ENCODE measurements at regions not wholly inside any gene's neighbourhood (a gene's known extent, or its start where the extent isn't known, plus 50 kb on each side); places are given as distances from the start of the nearest gene placed in this dataset.

- no peak for DNase-seq (ENCODE audit: low read depth)
Observed at GRCh38 chr7:45358287-45358686, 200.7 kb downstream of the RAMP3 start.

- no peak for DNase-seq (ENCODE audit: low read depth)
Observed at GRCh38 chr7:45359250-45359649, 201.7 kb downstream of the RAMP3 start.

GRCh38 chr7:45359776-45360175, 202.2 kb downstream of the RAMP3 start:
- no peak for DNase-seq (ENCODE audit: low read depth)

DNA sequence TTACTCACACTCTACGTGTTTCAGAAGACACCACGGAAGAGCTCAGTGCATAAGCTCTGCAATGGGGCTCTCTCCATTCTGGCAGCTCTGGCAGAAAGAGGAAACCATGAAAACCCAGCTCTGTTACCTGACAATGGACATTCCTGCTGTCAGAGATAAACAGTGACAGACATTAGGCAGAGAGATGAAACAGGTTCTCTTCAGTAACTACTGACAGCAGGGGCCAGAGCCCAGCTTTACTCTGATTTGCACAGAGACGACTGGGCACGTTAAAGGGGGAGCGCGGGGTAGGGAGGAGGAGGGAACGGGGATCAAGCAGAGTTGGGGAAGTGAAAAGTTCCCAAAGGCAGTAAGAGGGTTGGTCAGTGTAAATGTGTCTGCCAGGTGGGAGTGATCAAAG, 206.1 kb downstream of the RAMP3 start:
- DNase-seq (ENCODE audit: low read depth), result no peak

- DNase-seq (ENCODE audit: low read depth), result no peak
Observed at GRCh38 chr7:45365341-45365740, 207.8 kb downstream of the RAMP3 start.

- DNase-seq (ENCODE audit: low read depth), result no peak
Observed at GRCh38 chr7:45366475-45366874, 207.7 kb upstream of the ADCY1 start.

GRCh38 chr7:45367026-45367425, 207.1 kb upstream of the ADCY1 start:
- DNase-seq (ENCODE audit: low read depth), result no peak

DNA sequence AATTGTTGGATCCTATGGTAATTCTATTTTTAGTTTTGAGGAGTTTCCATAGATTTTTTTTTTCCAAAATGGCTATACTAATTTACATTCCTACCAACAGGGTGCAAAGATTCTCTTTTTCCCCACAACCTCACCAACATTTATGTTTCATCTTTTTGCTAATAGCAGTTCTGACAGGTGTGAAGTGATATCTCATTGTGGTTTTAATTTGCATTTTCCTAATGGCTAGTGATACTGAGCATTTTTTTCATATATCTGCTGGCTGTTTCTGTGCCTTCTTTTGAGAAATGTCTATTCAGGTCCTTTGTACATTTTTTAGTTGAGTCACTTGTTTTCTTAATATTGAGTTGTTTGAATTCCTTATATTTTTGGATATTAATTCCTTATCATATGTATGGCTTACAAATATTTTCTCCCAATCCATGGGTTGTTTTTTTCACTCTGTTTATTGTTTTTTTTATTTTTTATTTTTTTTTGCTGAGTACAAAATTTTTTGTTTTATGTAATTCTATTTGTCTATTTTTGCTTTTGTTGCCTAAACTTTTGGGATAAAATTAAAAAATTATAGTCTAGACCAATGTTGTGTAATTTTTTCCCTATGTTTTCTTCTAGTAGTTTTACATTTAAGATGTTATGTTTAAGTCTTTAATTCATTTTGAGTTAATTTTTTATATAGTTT, 205.9 kb upstream of the ADCY1 start:
- DNase-seq (ENCODE audit: low read depth), result no peak

DNA sequence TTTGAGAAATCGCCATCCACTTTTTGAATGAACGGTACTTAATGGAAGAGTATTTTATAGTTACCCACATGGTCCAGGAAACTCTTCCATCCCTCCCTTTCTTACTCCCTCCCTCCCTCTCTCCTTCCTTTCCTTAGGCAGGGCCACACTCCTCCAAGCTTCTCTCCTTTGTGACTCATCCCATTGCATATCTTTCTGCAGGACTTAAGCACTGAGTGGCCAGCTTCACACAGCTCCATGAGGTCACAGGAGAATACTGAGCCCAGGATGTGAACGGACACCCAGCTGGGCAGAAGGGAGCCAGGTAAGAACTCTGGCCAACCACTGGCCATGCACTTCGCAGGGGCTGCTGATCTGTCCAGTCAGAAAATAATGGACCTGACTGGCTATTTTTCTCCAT, 189.7 kb upstream of the ADCY1 start:
- no peak for DNase-seq (ENCODE audit: low read depth)

GRCh38 chr7:45387837-45388236, 186.3 kb upstream of the ADCY1 start:
- DNase-seq (ENCODE audit: low read depth), result no peak

- DNase-seq (ENCODE audit: low read depth), result no peak
Observed at GRCh38 chr7:45389073-45389872, 184.9 kb upstream of the ADCY1 start.

GRCh38 chr7:45390180-45390579, 184.0 kb upstream of the ADCY1 start:
- DNase-seq (ENCODE audit: low read depth), result no peak

DNA sequence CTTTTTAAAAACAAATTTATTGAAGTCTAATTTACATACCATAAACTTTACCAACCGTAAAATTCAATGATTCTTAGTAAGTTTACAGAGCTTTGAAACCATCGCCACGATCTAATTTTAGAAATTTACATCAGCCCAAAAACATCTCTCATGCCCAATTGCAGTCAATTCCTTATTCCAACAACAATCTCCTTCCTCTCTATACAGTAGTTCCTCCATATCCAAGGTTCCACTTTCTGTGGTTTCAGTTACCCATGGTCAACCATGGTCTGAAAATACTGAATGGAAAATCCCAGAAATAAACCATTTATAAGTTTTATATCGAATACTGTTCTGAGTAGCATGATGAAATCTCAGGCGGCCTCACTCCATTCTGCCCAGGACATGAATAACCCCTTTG, 183.4 kb upstream of the ADCY1 start:
- no peak for DNase-seq (ENCODE audit: low read depth)

GRCh38 chr7:45391618-45392451, 182.3 kb upstream of the ADCY1 start:
- no peak for DNase-seq (ENCODE audit: low read depth)

- DNase-seq (ENCODE audit: low read depth), result no peak
Observed at GRCh38 chr7:45394117-45394708, 180.0 kb upstream of the ADCY1 start.

DNA sequence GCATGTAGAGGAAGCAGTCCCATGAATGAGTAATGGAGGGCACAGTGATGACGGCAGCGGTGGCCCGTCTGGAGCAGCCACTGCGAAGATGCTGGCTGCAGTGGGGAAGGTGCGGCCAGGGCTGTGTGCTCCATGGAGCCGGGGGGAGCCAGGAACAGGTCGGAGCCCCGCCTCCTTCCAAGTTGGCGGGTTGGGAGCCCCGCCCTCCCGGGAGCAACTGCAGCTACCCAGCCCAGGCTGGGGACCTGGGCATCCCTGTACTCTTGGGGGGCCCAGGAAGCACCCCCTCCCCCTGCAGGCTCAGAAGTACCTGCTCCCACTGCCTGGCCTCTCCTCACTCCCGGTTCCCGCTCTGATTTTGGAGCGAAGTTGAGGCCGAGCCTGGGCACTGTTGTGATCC, 175.1 kb upstream of the ADCY1 start:
- DNase-seq (ENCODE audit: low read depth), result no peak

GRCh38 chr7:45400680-45401079, 173.5 kb upstream of the ADCY1 start:
- no peak for DNase-seq (ENCODE audit: low read depth)

- no peak for DNase-seq (ENCODE audit: low read depth)
Observed at GRCh38 chr7:45401155-45401554, 173.0 kb upstream of the ADCY1 start.

DNA sequence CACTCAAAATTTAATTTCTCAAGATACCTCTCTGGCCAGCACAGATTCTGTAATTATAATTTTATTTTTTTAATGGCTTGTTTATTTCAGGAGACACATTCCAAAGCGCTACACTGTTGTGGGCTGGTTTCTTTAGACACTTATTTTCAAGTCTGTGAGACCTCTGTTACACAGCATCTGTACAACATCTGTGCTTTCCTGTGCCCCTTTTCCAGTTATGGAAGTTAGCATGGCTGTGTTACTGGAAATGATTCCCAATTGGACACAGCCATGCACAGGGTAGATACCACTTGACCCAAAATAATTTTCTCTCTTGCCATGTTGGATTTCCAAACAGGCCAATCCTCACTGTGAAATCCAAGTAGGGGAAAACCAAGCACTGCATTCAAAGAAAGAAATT, 172.3 kb upstream of the ADCY1 start:
- DNase-seq (ENCODE audit: low read depth), result no peak

DNA sequence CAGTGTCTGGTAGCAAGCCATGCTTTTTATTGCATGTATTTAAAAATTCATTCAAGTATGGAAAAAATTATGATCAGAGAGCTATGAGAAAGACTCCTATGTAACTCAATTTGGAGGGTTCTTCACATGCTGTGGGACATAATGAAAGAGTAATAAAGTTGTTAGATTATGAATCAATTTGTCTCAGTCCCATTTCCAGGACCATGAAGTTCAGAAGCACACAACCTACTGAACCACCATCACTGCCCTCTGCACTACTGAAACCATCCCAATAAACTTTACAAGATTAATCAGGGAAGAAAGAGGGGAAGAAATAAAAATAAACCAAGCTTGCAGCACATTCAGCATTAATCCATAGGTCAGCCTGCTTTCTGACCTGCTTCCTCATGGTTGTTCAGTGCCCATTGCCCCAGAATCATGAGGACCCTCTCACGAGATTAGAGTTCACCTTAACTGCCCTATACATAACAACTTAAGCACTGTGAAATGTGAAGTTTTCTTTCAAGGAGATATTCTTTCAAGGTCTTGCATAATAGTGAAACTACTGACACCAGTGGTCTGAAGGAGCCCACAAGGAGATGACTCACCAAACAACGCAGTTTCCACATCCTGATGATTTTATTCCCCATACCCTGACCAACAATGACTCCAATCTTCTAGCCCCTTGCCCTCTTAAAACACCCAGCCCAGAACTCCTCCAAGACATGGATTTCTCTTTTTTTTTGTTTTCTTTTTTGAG, 171.5 kb upstream of the ADCY1 start:
- no peak for DNase-seq (ENCODE audit: low read depth)

GRCh38 chr7:45404622-45405021, 169.5 kb upstream of the ADCY1 start:
- DNase-seq (ENCODE audit: low read depth), result no peak
